ENCODE measurements at regions not wholly inside any gene's neighbourhood (a gene's known extent, or its start where the extent isn't known, plus 50 kb on each side); places are given as distances from the start of the nearest gene placed in this dataset.

DNA sequence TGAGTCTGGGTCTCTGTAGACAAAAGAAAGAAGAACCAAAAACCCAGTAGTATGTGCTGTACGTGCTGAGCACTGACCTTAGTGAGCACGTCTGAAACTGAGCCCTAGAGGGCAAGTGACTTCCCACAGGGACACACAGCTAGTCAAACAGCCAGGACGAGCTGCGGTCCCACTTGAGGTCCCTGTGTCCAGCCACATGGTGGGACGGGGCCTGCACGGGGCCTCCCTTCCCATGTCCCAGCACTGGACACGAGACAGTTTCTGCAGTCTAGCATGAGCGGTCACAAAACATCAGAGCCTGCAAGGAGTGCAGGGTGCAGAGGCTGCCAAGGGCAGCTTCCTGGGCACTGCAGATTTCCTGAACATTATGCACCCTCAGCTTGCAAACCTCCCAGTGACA, 121.6 kb downstream of the NCOR2 start:
- no peak for FAIRE-seq
- DNase-seq (ENCODE audit: low spot score): no peak

DNA sequence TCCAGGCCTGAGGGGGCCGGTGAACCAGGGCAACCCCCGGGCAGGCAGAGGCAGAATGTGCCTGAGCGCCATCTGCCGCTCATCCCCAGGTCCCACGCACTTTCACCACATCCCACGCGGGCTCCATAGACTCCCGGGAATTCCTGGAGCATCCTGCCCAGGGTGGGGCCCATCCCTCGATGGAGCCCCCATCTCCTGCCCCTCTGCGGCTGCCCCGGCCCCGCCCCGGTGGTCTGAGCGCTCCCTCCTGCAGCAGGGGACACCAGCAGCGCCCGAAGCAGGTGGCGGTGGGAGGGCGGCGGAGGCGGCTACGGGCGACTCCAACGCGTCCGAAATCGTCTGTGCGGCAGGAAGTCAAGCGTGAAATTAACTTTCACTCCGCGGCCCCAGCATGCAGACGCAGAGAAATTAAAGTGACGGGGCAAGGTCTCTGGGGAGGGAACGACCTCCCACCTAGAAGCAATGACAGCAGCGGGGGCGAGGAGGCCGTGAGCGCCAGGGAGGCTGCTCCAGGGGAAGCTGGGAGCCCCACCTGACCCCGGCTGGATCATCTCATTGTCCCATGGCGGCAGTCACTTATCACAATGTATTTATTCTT, 122.2 kb downstream of the NCOR2 start:
- no peak for DNase-seq (ENCODE audit: low spot score)
- FAIRE-seq: no peak

GRCh38 chr12:124443931-124444712, 123.3 kb downstream of the NCOR2 start:
- FAIRE-seq: no peak

GRCh38 chr12:124442772-124443445, 124.5 kb downstream of the NCOR2 start:
- FAIRE-seq (no peak), DNase-seq (ENCODE audit: low spot score) (no peak)

More at GRCh38 chr12:124443931-124444712, 123.3 kb downstream of the NCOR2 start:
- no peak for DNase-seq (ENCODE audit: low spot score)

DNA sequence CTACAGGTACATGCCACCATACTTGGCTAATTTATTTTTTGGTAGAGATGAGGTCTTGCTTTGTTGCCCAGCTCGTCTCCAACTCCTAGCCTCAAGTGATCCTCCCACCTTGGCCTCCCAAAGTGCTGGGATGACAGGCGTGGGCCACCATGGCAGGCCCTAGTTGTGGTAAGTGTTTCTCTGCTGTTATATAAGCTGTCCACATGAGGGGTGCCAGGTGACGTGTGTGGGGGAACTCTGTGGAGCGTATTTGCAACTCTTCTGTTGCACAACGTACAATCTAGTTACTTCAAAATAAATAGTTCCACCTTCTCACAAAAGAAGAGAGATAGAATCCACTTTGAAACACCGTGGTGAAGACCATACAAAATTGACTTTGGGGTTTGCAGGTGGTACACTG, 125.1 kb downstream of the NCOR2 start:
- DNase-seq (ENCODE audit: low spot score) (no peak), FAIRE-seq (no peak)

DNA sequence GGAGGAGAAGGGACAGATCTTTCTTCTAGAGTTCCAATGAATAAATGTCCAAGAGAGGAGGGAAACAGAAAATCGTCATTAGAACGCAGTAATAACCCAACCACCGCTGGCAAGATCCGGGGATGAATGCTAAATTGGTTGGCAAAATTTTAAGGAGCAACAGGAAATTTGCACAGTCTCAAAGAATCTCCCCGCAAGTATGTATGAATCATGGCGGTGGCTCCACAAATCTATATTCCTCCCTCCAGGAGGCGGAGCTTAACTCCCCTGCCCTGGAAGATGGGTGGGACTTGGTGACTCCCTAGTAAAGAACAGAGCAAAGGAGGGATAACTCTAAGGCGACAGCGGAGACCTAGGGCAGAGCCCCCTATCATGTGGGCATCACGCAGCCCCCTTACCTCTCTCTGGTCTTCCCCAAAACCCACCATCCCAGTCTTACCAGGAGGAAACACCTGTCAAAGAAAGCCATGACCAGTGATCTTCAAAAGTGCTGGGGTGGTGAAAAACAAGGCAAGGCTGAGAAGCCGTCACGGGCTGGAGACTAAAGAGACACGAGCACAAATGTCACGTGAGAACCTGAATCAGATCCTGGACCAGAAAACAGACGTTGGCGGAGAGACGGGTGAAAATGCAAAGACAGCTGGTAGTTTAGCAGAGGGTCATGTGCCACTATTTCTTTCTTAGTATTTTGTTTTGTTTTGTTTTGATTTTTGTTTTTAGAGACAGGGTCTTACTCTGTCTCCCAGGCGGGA, 125.8 kb downstream of the NCOR2 start:
- DNase-seq (ENCODE audit: low spot score): peak; percentile 45
- no peak for FAIRE-seq

DNA sequence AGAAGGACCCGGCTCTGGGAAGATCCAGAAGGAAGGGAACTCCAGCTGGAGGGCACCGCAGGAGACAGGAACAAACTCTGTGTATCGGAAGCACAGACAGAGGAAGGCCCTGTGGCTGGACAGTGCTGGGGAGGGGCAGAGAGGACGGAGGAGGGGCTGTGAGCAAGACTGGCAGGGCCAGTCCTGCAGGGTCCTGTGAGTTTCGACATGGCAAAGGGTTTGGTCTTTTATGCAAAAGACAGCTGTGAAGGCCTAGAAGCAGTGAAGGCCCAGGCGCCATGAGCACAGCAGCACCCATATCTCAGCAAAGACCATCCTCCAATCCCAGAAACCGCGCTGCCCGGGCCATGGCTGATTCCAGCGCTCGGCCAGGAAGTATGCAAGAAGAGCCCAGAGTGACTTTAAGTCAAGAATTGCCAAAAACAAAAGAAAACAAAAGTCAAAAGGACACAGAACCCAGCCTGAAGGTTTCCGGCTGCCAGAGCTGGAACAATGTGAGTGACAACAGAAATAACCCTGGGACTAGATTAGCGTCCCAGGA, 126.5 kb downstream of the NCOR2 start:
- no peak for FAIRE-seq
- DNase-seq (ENCODE audit: low spot score): no peak

DNA sequence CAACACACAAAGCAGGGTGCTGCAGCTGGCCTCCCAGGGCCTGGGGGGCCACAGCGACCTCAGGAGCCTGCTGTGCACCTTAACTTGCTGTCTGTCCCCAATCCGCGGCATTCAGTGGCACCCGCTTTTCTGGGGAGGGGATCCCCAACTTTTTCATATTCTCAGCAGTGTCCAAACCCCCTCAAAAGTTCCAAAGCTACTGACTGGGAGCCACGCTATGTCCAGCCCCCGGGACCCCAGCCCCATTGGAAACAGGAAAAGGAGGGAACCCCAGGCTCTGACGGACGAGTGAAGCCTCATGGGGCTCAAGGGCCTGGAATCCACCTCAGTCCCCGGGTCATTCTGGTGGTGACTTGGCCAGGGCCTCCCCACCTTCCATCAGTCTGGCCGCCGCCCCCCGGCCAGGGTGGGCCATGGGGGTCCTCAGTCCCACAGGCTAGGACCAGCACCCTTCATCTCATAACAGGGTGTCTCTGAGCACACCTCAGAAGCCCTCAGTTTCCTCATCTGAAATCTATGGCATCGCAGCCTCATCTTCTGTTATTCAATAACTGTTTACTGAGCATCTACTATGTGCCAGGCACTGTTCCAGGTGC, 127.3 kb downstream of the NCOR2 start:
- FAIRE-seq: no peak

DNA sequence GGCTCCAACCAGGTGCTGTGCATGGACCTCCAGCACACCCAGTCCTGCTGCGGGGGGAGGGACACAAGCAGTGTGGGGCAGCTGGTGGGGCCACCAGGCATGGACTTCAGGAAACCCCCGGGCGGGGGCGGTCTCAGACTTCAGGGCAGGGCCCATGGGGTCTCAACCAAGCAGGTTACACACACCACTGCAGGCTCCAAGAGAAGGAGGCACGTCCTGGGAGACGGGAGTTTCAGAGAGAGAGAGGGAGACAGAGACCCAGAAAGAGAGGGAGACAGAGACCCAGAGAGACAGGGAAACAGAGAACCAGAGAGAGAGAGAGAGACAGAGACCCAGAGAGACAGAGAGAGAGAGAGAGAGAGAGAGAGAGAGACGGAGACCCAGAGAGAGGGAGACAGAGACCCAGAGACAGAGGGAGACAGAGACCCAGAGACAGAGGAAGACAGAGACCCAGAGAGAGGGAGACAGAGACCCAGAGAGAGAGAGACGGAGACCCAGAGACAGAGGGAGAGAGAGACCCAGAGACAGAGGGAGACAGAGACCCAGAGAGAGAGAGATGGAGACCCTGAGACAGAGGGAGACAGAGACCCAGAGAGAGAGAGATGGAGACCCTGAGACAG, 128.9 kb downstream of the NCOR2 start:
- DNase-seq (ENCODE audit: low spot score) (no peak), FAIRE-seq (no peak)

More for the DNA sequence above, 127.3 kb downstream of the NCOR2 start:
- DNase-seq (ENCODE audit: low spot score): no peak

GRCh38 chr12:124437617-124438436, 129.6 kb downstream of the NCOR2 start:
- FAIRE-seq: no peak
- no peak for DNase-seq (ENCODE audit: low spot score)

DNA sequence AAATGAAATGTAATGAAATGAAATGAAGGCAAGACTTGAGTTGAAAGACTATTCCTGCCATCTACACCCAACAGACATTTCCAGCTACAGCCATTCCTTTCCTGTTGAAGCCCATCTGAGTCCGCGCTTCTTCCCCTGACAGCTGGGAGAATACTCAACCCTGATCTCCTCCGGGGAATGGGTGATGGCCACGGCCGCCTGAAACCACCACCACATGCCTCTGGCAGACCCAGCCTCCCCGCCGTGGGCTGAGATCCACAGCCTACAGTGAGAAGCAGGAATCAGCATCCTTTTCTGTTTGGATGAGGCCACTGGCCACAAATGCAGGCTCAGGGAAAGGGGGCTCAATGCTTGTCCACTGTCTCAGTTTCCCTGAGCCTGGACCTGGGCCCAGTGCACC, 130.3 kb downstream of the NCOR2 start:
- DNase-seq (ENCODE audit: low spot score) (no peak), FAIRE-seq (no peak)

GRCh38 chr12:124436366-124436765, 131.0 kb downstream of the NCOR2 start:
- DNase-seq (ENCODE audit: low spot score) (no peak), FAIRE-seq (no peak)

GRCh38 chr12:124435806-124436345, 131.5 kb downstream of the NCOR2 start:
- no peak for FAIRE-seq
- no peak for DNase-seq (ENCODE audit: low spot score)

- FAIRE-seq (no peak), DNase-seq (ENCODE audit: low spot score) (no peak)
Measured at GRCh38 chr12:124434951-124435805, 132.2 kb downstream of the NCOR2 start.

DNA sequence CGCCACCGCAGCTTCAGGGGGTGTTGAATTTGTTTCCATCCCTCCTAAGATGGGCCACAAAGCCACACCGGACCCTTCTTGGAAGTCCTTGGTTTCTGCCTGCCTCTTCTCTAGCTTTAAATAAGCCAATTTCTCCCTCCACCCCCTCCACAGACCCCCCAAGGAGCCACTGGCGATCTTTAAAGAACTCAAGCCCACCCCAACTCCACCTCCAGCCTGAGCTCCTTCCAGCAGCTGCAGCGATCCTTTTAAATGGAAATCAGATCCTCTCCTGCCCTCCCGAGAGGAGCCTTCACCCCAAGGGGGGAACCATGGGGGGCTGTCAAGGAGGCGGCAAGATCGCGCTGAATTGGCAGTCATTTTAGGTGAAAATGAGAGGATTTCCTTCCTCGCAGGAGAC, 133.1 kb downstream of the NCOR2 start:
- FAIRE-seq (no peak), DNase-seq (ENCODE audit: low spot score) (no peak)

GRCh38 chr12:124433879-124434278, 133.5 kb downstream of the NCOR2 start:
- FAIRE-seq (no peak), DNase-seq (ENCODE audit: low spot score) (no peak)

DNA sequence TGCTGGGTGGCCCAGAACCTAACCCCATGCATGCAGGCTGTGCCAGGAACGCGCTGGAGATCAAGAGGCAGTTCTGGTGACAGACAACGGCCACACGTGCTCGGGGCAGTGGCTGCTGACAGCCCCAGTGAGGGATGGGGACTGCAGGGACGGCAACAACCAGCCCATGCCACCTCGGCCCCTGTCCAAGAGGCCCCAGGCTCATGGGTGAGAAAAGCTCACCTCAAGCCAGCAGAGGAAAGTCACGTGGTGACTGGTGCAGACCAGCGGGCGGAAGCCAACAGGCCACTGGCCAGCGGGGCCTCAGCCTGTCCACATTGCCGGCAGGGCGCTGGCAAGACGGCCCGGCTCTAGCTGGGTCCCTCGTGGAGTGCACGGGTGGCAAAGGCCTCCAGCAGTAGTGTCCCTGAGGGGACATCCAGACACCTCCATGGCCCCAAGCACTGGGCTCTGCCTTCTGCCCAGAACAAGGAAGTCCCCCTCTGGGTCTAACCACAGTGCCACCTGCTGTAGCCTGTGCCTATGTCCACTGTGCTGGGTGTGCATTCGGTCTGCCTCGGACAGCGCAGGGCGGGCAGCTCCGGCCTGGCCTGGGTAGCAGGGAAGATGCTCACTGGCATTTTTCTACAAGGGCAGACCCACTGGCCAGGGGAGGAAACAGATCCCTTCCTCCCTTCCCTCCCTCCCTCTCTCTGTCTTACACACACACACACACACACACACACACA, 134.1 kb downstream of the NCOR2 start:
- DNase-seq (ENCODE audit: low spot score) (no peak), FAIRE-seq (no peak)

DNA sequence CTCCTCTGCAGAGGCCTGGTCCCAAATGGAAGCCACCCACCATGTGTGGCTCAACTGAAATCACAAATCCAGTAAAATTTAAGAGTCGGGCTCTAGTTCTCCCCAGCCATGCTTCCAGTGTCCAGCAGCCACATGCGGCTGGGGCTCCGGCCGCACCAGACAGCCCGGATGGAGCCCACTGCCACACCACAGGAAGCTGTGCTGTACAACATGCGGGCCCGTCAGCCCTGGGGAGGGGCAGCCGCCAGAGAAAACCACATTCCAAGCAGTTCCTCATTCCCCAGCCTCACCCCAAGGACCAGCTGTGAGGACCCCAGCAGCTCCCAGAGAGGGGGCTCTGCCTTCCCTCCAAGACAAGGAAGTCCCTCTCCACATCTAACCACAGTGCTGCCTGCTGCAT, 135.0 kb downstream of the NCOR2 start:
- DNase-seq (ENCODE audit: low spot score) (no peak), FAIRE-seq (no peak)

Measured in RCC 7860 (cell line).